AG09309 (cell line): ENCODE measurements at regions not wholly inside any gene's neighbourhood (a gene's known extent, or its start where the extent isn't known, plus 50 kb on each side); places are given as distances from the start of the nearest gene placed in this dataset.

Source experiments
- DNase-seq: peaks from one replicate; pipeline ENCODE4 v3.0.0-alpha.2; 2010; ENCODE audit warnings: low read depth
- H3K4me3 ChIP-seq: 2 replicates; pipeline ENCODE4 v1.5.1; 2011; ENCODE audit warnings: mild to moderate bottlenecking, low read depth, low read length, moderate library complexity; ENCODE audit not compliant: control insufficient read depth
- CTCF ChIP-seq: IDR thresholded peaks from 2 replicates; pipeline ENCODE4 v1.5.1; 2011; ENCODE audit warnings: mild to moderate bottlenecking, low read depth, low read length, inconsistent platforms; ENCODE audit not compliant: insufficient read depth, control insufficient read depth; ENCODE audit errors: missing control alignments

GRCh38 chr7:35424440-35424839 lies 170.5 kb upstream of the TBX20 start:
- H3K4me3 ChIP-seq = no peak overlapping the region
- DNase-seq = no peak
- TF ChIP-seq CTCF = no peak

GRCh38 chr7:35422715-35423114 lies 168.8 kb upstream of the TBX20 start:
- TF ChIP-seq CTCF = no peak
- DNase-seq = no peak
- no peak overlapping the region for H3K4me3 ChIP-seq

GRCh38 chr7:35420656-35421055 lies 166.8 kb upstream of the TBX20 start:
- DNase-seq = no peak
- H3K4me3 ChIP-seq = no peak overlapping the region
- no peak for TF ChIP-seq CTCF

GRCh38 chr7:35419391-35419755 lies 165.5 kb upstream of the TBX20 start:
- TF ChIP-seq CTCF = no peak
- DNase-seq = no peak

GRCh38 chr7:35418716-35419390 lies 165.0 kb upstream of the TBX20 start:
- DNase-seq = no peak
- H3K4me3 ChIP-seq = no peak overlapping the region
- no peak for TF ChIP-seq CTCF

More at GRCh38 chr7:35419391-35419755, 165.5 kb upstream of the TBX20 start:
- no peak overlapping the region for H3K4me3 ChIP-seq

GRCh38 chr7:35416568-35416967 lies 162.7 kb upstream of the TBX20 start:
- no peak for TF ChIP-seq CTCF
- DNase-seq = no peak
- no peak overlapping the region for H3K4me3 ChIP-seq
